H1 (cell line): ENCODE measurements at regions not wholly inside any gene's neighbourhood (a gene's known extent, or its start where the extent isn't known, plus 50 kb on each side); places are given as distances from the start of the nearest gene placed in this dataset.

Experiments used
- CBX5 ChIP-seq: fragments of 300-800, 300-1000 bp; sonication (generic); IDR thresholded peaks from 2 replicates; pipeline ENCODE4 v1.7.1; 2016; ENCODE audit warnings: antibody characterized with exemption, low read length, low read depth
- CTCF ChIP-seq, 3 experiments: IDR thresholded peaks; 1 replicate in 2 of 3; 2 replicates in 1 of 3; pipeline versions ENCODE4 v1.5.1 to v1.6.1; 2011; ENCODE audit warnings: low read length in 3 of 3, mild to moderate bottlenecking in 3 of 3, inconsistent platforms in 2 of 3, low read depth in 1 of 3, moderate library complexity in 1 of 3; ENCODE audit not compliant: insufficient read depth in 1 of 3; ENCODE audit errors: control extremely low read depth in 1 of 3
- EP300 ChIP-seq, 2 experiments: IDR thresholded peaks; 1 replicate in 1 of 2; 2 replicates in 1 of 2; pipeline ENCODE4 v1.6.1; 2011 to 2012; ENCODE audit warnings: low read depth in 2 of 2, low read length in 2 of 2, mild to moderate bottlenecking in 2 of 2, borderline replicate concordance in 1 of 2, inconsistent platforms in 1 of 2, moderate library complexity in 1 of 2
- FOSL1 ChIP-seq: IDR thresholded peaks from 2 replicates; pipeline ENCODE4 v1.6.1; 2011; ENCODE audit warnings: mild to moderate bottlenecking, low read depth, low read length, moderate library complexity; ENCODE audit not compliant: insufficient read depth
- PHF8 ChIP-seq: fragments of 200-600 bp; sonication (generic); conservative IDR thresholded peaks from 2 replicates; pipeline ENCODE4 v1.7.1; 2012; ENCODE audit warnings: low read depth, mild to moderate bottlenecking, inconsistent platforms, low read length, moderate library complexity
- RAD21 ChIP-seq, 2 experiments: IDR thresholded peaks in 1 of 2; conservative IDR thresholded peaks in 1 of 2; 2 replicates each; pipeline ENCODE4 v1.6.1; 2011; ENCODE audit warnings: low read depth in 2 of 2, low read length in 2 of 2, improper control_type of control experiment in 1 of 2, inconsistent platforms in 1 of 2, mild to moderate bottlenecking in 1 of 2, moderate library complexity in 1 of 2

GRCh38 chr12:24212496-24212895 lies 263.0 kb upstream of the SOX5 start (continued):
- TF ChIP-seq CTCF (IDR thresholded peaks at IDR 0.05; ENCODE audit: control extremely low read depth in 1 of 3, insufficient read depth in 1 of 3, low read depth in 1 of 3, low read length in 3 of 3) (no peak), FOSL1 (no peak), PHF8 (no peak), CBX5 (no peak), EP300 (IDR thresholded peaks at IDR 0.05; ENCODE audit: borderline replicate concordance in 1 of 2, low read depth in 2 of 2, low read length in 2 of 2) (no peak), RAD21 (IDR thresholded peaks at IDR 0.05 in 1 of 2, conservative IDR thresholded peaks at IDR 0.05 in 1 of 2; ENCODE audit: low read depth in 2 of 2, low read length in 2 of 2) (no peak)
